CD4-positive, alpha-beta memory T cell (primary cell): ENCODE measurements at regions not wholly inside any gene's neighbourhood (a gene's known extent, or its start where the extent isn't known, plus 50 kb on each side); places are given as distances from the start of the nearest gene placed in this dataset.

Experiments
- CTCF ChIA-PET: fragments of 350-600 bp; sonication (Branson Sonifier 250); formaldehyde crosslinking; loops from one replicate; lab custom pipeline; 2021; ENCODE audit warnings: inconsistent platforms; ENCODE audit not compliant: partially characterized antibody; lab: Charles Lee
- POLR2A ChIA-PET: fragments of 350-600 bp; sonication (Branson Sonifier 250); formaldehyde crosslinking; loops from one replicate; lab custom pipeline; 2021; ENCODE audit not compliant: partially characterized antibody; lab: Charles Lee
- DNase-seq, 5 donors: peaks; one replicate each; pipeline versions ENCODE4 v3.0.0 to v3.0.0-alpha.2; 2020 to 2022; ENCODE audit warnings: mixed read lengths in 1 of 5
- H3K27ac ChIP-seq: one replicate; pipeline ENCODE4 v1.7.0; 2013; ENCODE audit warnings: low read depth, low read length
- H3K27me3 ChIP-seq: 2 replicates; pipeline ENCODE4 v1.7.0; 2013; ENCODE audit warnings: mild to moderate bottlenecking, low read length, moderate library complexity; ENCODE audit not compliant: insufficient read depth
- H3K36me3 ChIP-seq: 2 replicates; pipeline ENCODE4 v1.7.0; 2013; ENCODE audit warnings: mild to moderate bottlenecking, low read length, moderate library complexity; ENCODE audit not compliant: insufficient read depth
- H3K4me1 ChIP-seq: 2 replicates; pipeline ENCODE4 v1.7.0; 2013; ENCODE audit warnings: mild to moderate bottlenecking, low read length, moderate library complexity; ENCODE audit not compliant: insufficient read depth
- H3K4me3 ChIP-seq, 2 donors: one replicate each; pipeline ENCODE4 v1.7.0; 2013; ENCODE audit warnings: low read length in 2 of 2, mild to moderate bottlenecking in 1 of 2
- H3K9me3 ChIP-seq, 2 donors: one replicate each; pipeline ENCODE4 v1.7.0; 2013; ENCODE audit warnings: low read length in 2 of 2, control low read depth in 1 of 2; ENCODE audit not compliant: control insufficient read depth in 1 of 2
- H3K27ac Mint-ChIP-seq, 7 donors: one replicate each; pipeline ENCODE4 v1.8.0; 2020 to 2021; ENCODE audit warnings: mixed read lengths in 7 of 7, mild to moderate bottlenecking in 6 of 7, inconsistent platforms in 3 of 7, moderate library complexity in 3 of 7
- H3K27me3 Mint-ChIP-seq, 2 donors: one replicate each; pipeline ENCODE4 v1.8.0; 2020 to 2021; ENCODE audit warnings: mixed read lengths in 2 of 2
- H3K36me3 Mint-ChIP-seq, 2 donors: one replicate each; pipeline ENCODE4 v1.8.0; 2020 to 2021; ENCODE audit warnings: mixed read lengths in 2 of 2, inconsistent platforms in 1 of 2, mild to moderate bottlenecking in 1 of 2
- H3K4me1 Mint-ChIP-seq, 4 donors: one replicate each; pipeline ENCODE4 v1.8.0; 2020 to 2021; ENCODE audit warnings: mixed read lengths in 4 of 4, mild to moderate bottlenecking in 1 of 4
- H3K4me3 Mint-ChIP-seq, 8 donors: one replicate each; pipeline ENCODE4 v1.8.0; 2020 to 2021; ENCODE audit warnings: mixed read lengths in 8 of 8, mild to moderate bottlenecking in 7 of 8, moderate library complexity in 6 of 8, inconsistent platforms in 3 of 8
- H3K9me3 Mint-ChIP-seq, 8 donors: one replicate each; pipeline ENCODE4 v1.8.0; 2020 to 2021; ENCODE audit warnings: mixed read lengths in 8 of 8, mild to moderate bottlenecking in 5 of 8, inconsistent platforms in 3 of 8, moderate library complexity in 1 of 8
- intact Hi-C: fragments of 100-400 bp; cut with micrococcal nuclease; formaldehyde crosslinking; loops from one replicate; pipeline ENCODE4 v1.15.1; 2023

- Mint-ChIP-seq H3K4me3 (no peak overlapping the region), H3K27ac (no peak overlapping the region), H3K9me3 (peaks cover 0 to 21% (median 12%) of the 10 kb centered on the region in 8 donors), H3K36me3 (no peaks in the 10 kb centered on the region), H3K27me3 (no peaks in the 10 kb centered on the region), H3K4me1 (no peaks in the 10 kb centered on the region)
- H3K9me3 ChIP-seq = no peaks in the 10 kb centered on the region
- no peak overlapping the region for H3K4me3 ChIP-seq
- no peaks in the 10 kb centered on the region for H3K36me3 ChIP-seq
- H3K4me1 ChIP-seq = no peaks in the 10 kb centered on the region
- no peak overlapping the region for H3K27ac ChIP-seq
- no peaks in the 10 kb centered on the region for H3K27me3 ChIP-seq
- POLR2A ChIA-PET = no interaction called here
- intact Hi-C loops = no loop called here
- no peak for DNase-seq
- CTCF ChIA-PET = no interaction called here
Measured at GRCh38 chr11:40027720-40028119, 1431.7 kb downstream of the LRRC4C start.

- H3K36me3 Mint-ChIP-seq = no peaks in the 10 kb centered on the region
- Histone ChIP-seq H3K27me3 (no peaks in the 10 kb centered on the region), H3K4me3 (no peak overlapping the region), H3K9me3 (no peaks in the 10 kb centered on the region), H3K4me1 (no peaks in the 10 kb centered on the region), H3K27ac (no peak overlapping the region), H3K36me3 (no peaks in the 10 kb centered on the region)
- POLR2A ChIA-PET = no interaction called here
- no peak for DNase-seq
- peaks cover 0 to 27% (median 12%) of the 10 kb centered on the region in 8 donors for H3K9me3 Mint-ChIP-seq
- no peak overlapping the region for H3K27ac Mint-ChIP-seq
- intact Hi-C loops = no loop called here
- no peaks in the 10 kb centered on the region for H3K27me3 Mint-ChIP-seq
- H3K4me1 Mint-ChIP-seq = no peaks in the 10 kb centered on the region
- CTCF ChIA-PET = no interaction called here
- no peak overlapping the region for H3K4me3 Mint-ChIP-seq
Measured at GRCh38 chr11:40023724-40024123, 1435.7 kb downstream of the LRRC4C start.

- POLR2A ChIA-PET = no interaction called here
- peaks cover 1 to 14% (median 11%) of the 10 kb centered on the region in 8 donors for H3K9me3 Mint-ChIP-seq
- H3K4me3 Mint-ChIP-seq = no peak overlapping the region
- Histone ChIP-seq H3K4me3 (no peak overlapping the region), H3K27ac (no peak overlapping the region), H3K36me3 (no peaks in the 10 kb centered on the region), H3K9me3 (peaks cover 0 to 1% of the 10 kb centered on the region in 2 donors), H3K4me1 (no peaks in the 10 kb centered on the region), H3K27me3 (no peaks in the 10 kb centered on the region)
- no peaks in the 10 kb centered on the region for H3K36me3 Mint-ChIP-seq
- no peaks in the 10 kb centered on the region for H3K4me1 Mint-ChIP-seq
- intact Hi-C loops = no loop called here
- CTCF ChIA-PET = no interaction called here
- no peaks in the 10 kb centered on the region for H3K27me3 Mint-ChIP-seq
- H3K27ac Mint-ChIP-seq = no peak overlapping the region
- no peak for DNase-seq
Measured at GRCh38 chr11:40010011-40010410, 1449.4 kb downstream of the LRRC4C start.

DNA sequence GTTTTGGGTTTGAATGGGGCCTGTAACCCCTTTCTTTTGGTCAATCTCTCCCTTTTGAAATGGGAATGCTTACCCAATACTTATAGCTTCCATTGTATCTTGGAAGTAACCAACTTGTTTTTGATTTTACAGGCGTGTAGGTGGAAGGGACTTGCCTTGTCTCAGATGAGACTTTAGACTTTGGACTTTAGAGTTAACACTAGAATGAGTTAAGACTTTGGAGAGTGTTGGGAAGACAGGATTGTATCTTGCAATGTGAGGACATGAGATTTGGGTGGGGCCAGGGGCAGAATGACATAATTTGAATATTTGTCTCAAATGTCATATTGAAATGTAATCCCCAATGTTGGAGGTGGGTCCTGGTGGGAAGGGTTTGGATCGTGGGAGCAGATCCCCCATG, 1466.9 kb downstream of the LRRC4C start:
- H3K36me3 Mint-ChIP-seq = no peaks in the 10 kb centered on the region
- POLR2A ChIA-PET = no interaction called here
- no peak overlapping the region for H3K4me3 Mint-ChIP-seq

DNA sequence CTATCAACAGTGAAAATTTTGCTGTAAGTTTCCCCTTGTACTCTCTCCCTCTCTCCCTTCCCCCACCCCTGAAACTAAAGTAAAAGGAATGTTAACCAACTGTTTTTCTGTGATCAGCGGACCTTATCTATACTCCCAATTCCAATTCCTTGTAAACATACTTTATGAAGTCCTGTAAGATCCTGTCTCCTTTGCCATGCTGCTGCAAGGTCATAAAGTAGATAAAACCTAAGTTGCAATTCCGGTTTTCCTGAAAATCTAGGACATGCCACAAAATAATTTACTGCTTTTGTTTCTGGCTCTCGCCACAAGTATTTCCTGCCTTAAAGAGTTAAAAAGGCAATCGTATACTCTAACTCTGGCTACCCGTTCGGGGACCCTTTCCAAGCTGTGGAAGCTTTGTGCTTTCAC, 1469.0 kb downstream of the LRRC4C start:
- no peaks in the 10 kb centered on the region for H3K27me3 Mint-ChIP-seq
- no peaks in the 10 kb centered on the region for H3K4me1 Mint-ChIP-seq
- Histone ChIP-seq H3K4me3 (no peak overlapping the region), H3K4me1 (no peaks in the 10 kb centered on the region), H3K9me3 (no peaks in the 10 kb centered on the region), H3K27me3 (no peaks in the 10 kb centered on the region), H3K27ac (no peak overlapping the region), H3K36me3 (no peaks in the 10 kb centered on the region)
- no peak for DNase-seq
- H3K27ac Mint-ChIP-seq = no peak overlapping the region
- no peaks in the 10 kb centered on the region for H3K36me3 Mint-ChIP-seq
- CTCF ChIA-PET = no interaction called here
- no peak overlapping the region for H3K4me3 Mint-ChIP-seq
- H3K9me3 Mint-ChIP-seq = peaks cover 2 to 38% (median 20%) of the 10 kb centered on the region in 8 donors
- intact Hi-C loops = no loop called here
- POLR2A ChIA-PET = no interaction called here

More for the DNA sequence above, 1466.9 kb downstream of the LRRC4C start:
- intact Hi-C loops = no loop called here
- Mint-ChIP-seq H3K27ac (no peak overlapping the region), H3K27me3 (no peaks in the 10 kb centered on the region), H3K4me1 (no peaks in the 10 kb centered on the region), H3K9me3 (peaks cover 2 to 31% (median 19%) of the 10 kb centered on the region in 8 donors)
- Histone ChIP-seq H3K9me3 (no peaks in the 10 kb centered on the region), H3K36me3 (no peaks in the 10 kb centered on the region), H3K27me3 (no peaks in the 10 kb centered on the region), H3K4me1 (no peaks in the 10 kb centered on the region), H3K27ac (no peak overlapping the region), H3K4me3 (no peak overlapping the region)
- no peak for DNase-seq
- CTCF ChIA-PET = no interaction called here

DNA sequence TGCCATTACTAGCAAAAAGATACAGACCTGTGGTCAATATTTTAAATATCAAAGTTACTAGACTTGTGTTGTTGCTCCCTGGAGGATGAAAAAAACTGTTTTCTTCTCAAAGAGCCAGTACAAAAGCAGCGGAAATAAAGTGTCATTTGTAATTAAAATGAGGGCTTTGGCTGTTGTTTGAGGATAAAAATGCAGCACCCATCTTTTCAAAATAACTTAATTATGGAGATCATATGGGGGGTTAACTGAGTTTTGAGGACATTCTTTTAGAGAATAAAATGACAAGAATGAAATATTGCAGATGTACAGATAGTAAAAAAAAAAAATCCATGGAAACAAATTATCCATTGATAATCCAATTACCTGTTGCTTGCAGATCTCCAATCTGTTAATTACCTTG, 1484.4 kb downstream of the LRRC4C start:
- intact Hi-C loops = no loop called here

DNA sequence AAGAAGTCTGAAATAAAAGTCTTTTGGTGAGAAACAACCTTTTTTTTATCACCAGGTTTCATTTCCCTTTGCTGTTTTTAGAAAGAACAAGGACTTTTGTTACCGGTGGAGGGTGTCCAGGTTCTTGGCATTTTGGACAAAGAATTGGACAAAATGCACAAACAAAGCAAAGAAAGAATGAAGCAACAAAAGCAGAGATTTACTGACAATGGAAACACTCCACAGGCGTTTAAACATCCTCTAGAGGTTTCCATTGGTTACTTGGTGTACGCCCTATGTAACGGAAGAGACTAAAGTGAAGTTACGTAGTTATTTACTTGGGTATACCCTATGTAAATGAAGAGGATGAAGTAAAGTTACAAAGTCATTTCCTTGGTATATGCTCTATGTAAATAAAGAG, 1487.0 kb downstream of the LRRC4C start:
- no peaks in the 10 kb centered on the region for H3K9me3 ChIP-seq
- Mint-ChIP-seq H3K9me3 (peaks cover 0 to 17% (median 5%) of the 10 kb centered on the region in 8 donors), H3K27me3 (no peaks in the 10 kb centered on the region), H3K36me3 (no peaks in the 10 kb centered on the region), H3K27ac (no peak overlapping the region), H3K4me3 (no peak overlapping the region), H3K4me1 (no peaks in the 10 kb centered on the region)
- no peak overlapping the region for H3K4me3 ChIP-seq
- ChIA-PET POLR2A (no interaction called here), CTCF (no interaction called here)
- DNase-seq = no peak
- no peaks in the 10 kb centered on the region for H3K4me1 ChIP-seq
- no peaks in the 10 kb centered on the region for H3K36me3 ChIP-seq
- no peaks in the 10 kb centered on the region for H3K27me3 ChIP-seq
- intact Hi-C loops = no loop called here
- H3K27ac ChIP-seq = no peak overlapping the region

More for the DNA sequence above, 1484.4 kb downstream of the LRRC4C start:
- peaks cover 0 to 10% (median under 1%) of the 10 kb centered on the region in 8 donors for H3K9me3 Mint-ChIP-seq
- no peaks in the 10 kb centered on the region for H3K4me1 ChIP-seq
- H3K27ac Mint-ChIP-seq = no peak overlapping the region
- ChIA-PET CTCF (no interaction called here), POLR2A (no interaction called here)
- no peaks in the 10 kb centered on the region for H3K4me1 Mint-ChIP-seq
- no peaks in the 10 kb centered on the region for H3K27me3 ChIP-seq
- no peak overlapping the region for H3K4me3 ChIP-seq
- DNase-seq = no peak
- no peaks in the 10 kb centered on the region for H3K9me3 ChIP-seq
- no peaks in the 10 kb centered on the region for H3K36me3 Mint-ChIP-seq
- H3K4me3 Mint-ChIP-seq = no peak overlapping the region
- no peak overlapping the region for H3K27ac ChIP-seq
- no peaks in the 10 kb centered on the region for H3K27me3 Mint-ChIP-seq
- no peaks in the 10 kb centered on the region for H3K36me3 ChIP-seq

DNA sequence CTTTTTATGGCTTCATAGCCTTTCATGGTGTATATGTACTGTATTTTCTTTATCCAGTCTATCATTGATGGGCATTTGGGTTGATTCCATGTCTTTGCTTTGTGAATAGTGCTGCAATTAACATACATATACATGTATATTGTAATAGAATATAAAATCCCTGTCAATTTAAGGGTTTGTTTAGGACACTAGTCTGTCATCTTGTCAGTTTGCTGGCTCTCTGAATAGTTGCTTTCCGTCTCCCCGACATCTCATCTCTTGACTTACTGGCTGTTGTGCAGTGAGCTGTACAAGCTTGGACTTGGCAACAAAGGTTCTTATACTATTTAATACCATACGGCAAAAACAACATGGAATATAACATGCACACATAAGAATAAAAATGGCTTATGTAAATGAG, 1487.5 kb downstream of the LRRC4C start:
- H3K4me1 ChIP-seq = no peaks in the 10 kb centered on the region
- no peak overlapping the region for H3K27ac ChIP-seq
- ChIA-PET CTCF (no interaction called here), POLR2A (no interaction called here)
- Mint-ChIP-seq H3K4me1 (no peaks in the 10 kb centered on the region), H3K9me3 (peaks cover 0 to 18% (median 5%) of the 10 kb centered on the region in 8 donors), H3K36me3 (no peaks in the 10 kb centered on the region), H3K27ac (no peak overlapping the region), H3K27me3 (no peaks in the 10 kb centered on the region), H3K4me3 (no peak overlapping the region)
- no peaks in the 10 kb centered on the region for H3K36me3 ChIP-seq
- no peaks in the 10 kb centered on the region for H3K9me3 ChIP-seq
- H3K4me3 ChIP-seq = no peak overlapping the region
- intact Hi-C loops = no loop called here
- no peak for DNase-seq
- H3K27me3 ChIP-seq = no peaks in the 10 kb centered on the region
